Neural cell (in vitro differentiated cells): ENCODE measurements at regions not wholly inside any gene's neighbourhood (a gene's known extent, or its start where the extent isn't known, plus 50 kb on each side); places are given as distances from the start of the nearest gene placed in this dataset.

Source experiments
- H2AFZ ChIP-seq: fragments of 200-600, 300-800 bp; sonication (generic), shearing (Covaris generic); 2 replicates; pipeline ENCODE4 v1.6.0; 2014; ENCODE audit warnings: low read depth, mild to moderate bottlenecking, antibody characterized with exemption, low read length, moderate library complexity
- H3F3A ChIP-seq: fragments of 200-600 bp; shearing (Covaris generic); 2 replicates; pipeline ENCODE4 v1.6.1; 2016; ENCODE audit warnings: mild to moderate bottlenecking, moderate library complexity, mixed read lengths, antibody characterized with exemption, low read length; ENCODE audit not compliant: insufficient read depth, poor library complexity, severe bottlenecking
- H3K27ac ChIP-seq: fragments of 200-600, 300-800 bp; sonication (generic), shearing (Covaris generic); 2 replicates; pipeline ENCODE4 v1.5.1; 2014; ENCODE audit warnings: mild to moderate bottlenecking, low read length, moderate library complexity
- H3K27me3 ChIP-seq: fragments of 300-800, 200-600 bp; sonication (generic), shearing (Covaris generic); 2 replicates; pipeline ENCODE4 v1.6.0; 2014; ENCODE audit warnings: mild to moderate bottlenecking, low read depth, low read length, moderate library complexity; ENCODE audit not compliant: insufficient read depth
- H3K36me3 ChIP-seq: fragments of 300-800, 200-600 bp; sonication (generic), shearing (Covaris generic); 2 replicates; pipeline ENCODE4 v1.5.1; 2014; ENCODE audit warnings: mild to moderate bottlenecking, antibody characterized with exemption, low read length, moderate library complexity; ENCODE audit not compliant: insufficient read depth
- H3K4me2 ChIP-seq: fragments of 300-800, 200-600 bp; sonication (generic), shearing (Covaris generic); 2 replicates; pipeline ENCODE4 v1.6.0; 2014; ENCODE audit warnings: mild to moderate bottlenecking, low read length
- H3K4me3 ChIP-seq: fragments of 300-800, 200-600 bp; sonication (generic), shearing (Covaris generic); 2 replicates; pipeline ENCODE4 v1.5.1; 2014; ENCODE audit warnings: mild to moderate bottlenecking, low read length, moderate library complexity
- H3K79me2 ChIP-seq: fragments of 200-600 bp; shearing (Covaris generic); replicated peaks from 2 replicates; pipeline ENCODE4 v1.6.0; 2014; ENCODE audit warnings: mild to moderate bottlenecking, low read length, moderate library complexity; ENCODE audit not compliant: insufficient read depth
- H3K9ac ChIP-seq: fragments of 300-800, 200-600 bp; sonication (generic), shearing (Covaris generic); 2 replicates; pipeline ENCODE4 v1.6.1; 2016; ENCODE audit warnings: mild to moderate bottlenecking, low read length, mixed read lengths
- H3K9me2 ChIP-seq: fragments of 200-600 bp; shearing (Covaris generic); 2 replicates; pipeline ENCODE4 v1.6.1; 2016; ENCODE audit warnings: mild to moderate bottlenecking, low read length, mixed read lengths; ENCODE audit not compliant: insufficient read depth
- H3K9me3 ChIP-seq: fragments of 200-600, 300-800 bp; sonication (generic), shearing (Covaris generic); 2 replicates; pipeline ENCODE4 v1.6.1; 2016; ENCODE audit warnings: mild to moderate bottlenecking, mixed run types, low read length, moderate library complexity, mixed read lengths
- H4K20me1 ChIP-seq: fragments of 200-600 bp; shearing (Covaris generic); 2 replicates; pipeline ENCODE4 v1.6.1; 2016; ENCODE audit warnings: mild to moderate bottlenecking, mixed run types; ENCODE audit not compliant: insufficient read depth
- EP300 ChIP-seq: fragments of 450-650 bp; conservative IDR thresholded peaks from 2 replicates; pipeline ENCODE4 v1.6.1; 2014; ENCODE audit warnings: antibody characterized with exemption, mild to moderate bottlenecking, moderate library complexity; ENCODE audit not compliant: poor library complexity, severe bottlenecking
- EZH2 ChIP-seq: fragments of 200-600, 300-800 bp; shearing (Covaris generic), sonication (generic); IDR thresholded peaks from 2 replicates; pipeline ENCODE4 v1.6.1; 2014; ENCODE audit warnings: antibody characterized with exemption, low read length, borderline replicate concordance, mild to moderate bottlenecking; ENCODE audit not compliant: insufficient read depth, poor library complexity, severe bottlenecking
- MXI1 ChIP-seq: fragments of 450-650 bp; conservative IDR thresholded peaks from 2 replicates; pipeline ENCODE4 v1.6.1; 2014; ENCODE audit warnings: antibody characterized with exemption, mild to moderate bottlenecking; ENCODE audit not compliant: poor library complexity, severe bottlenecking
- POLR2AphosphoS5 ChIP-seq: IDR thresholded peaks from 2 replicates; pipeline ENCODE4 v1.6.1; 2012
- RAD21 ChIP-seq: fragments of 450-650 bp; conservative IDR thresholded peaks from 2 replicates; pipeline ENCODE4 v1.6.1; 2014; ENCODE audit warnings: antibody characterized with exemption, mild to moderate bottlenecking, moderate library complexity
- SMC3 ChIP-seq: fragments of 450-650 bp; conservative IDR thresholded peaks from 2 replicates; pipeline ENCODE4 v1.6.1; 2014; ENCODE audit warnings: antibody characterized with exemption, mild to moderate bottlenecking, moderate library complexity; ENCODE audit not compliant: poor library complexity
- TAF1 ChIP-seq: IDR thresholded peaks from 2 replicates; pipeline ENCODE4 v1.6.1; 2012; ENCODE audit warnings: low read depth
- TF ChIP-seq, protein P1 (sequence below): fragments of 450-650 bp; IDR thresholded peaks from 2 replicates; pipeline ENCODE4 v1.5.1; 2014; ENCODE audit warnings: antibody characterized with exemption, mild to moderate bottlenecking, moderate library complexity; ENCODE audit not compliant: poor library complexity, severe bottlenecking
- TF ChIP-seq, protein P2 (sequence below): IDR thresholded peaks from 2 replicates; pipeline ENCODE4 v1.6.1; 2012; ENCODE audit warnings: borderline replicate concordance

DNA sequence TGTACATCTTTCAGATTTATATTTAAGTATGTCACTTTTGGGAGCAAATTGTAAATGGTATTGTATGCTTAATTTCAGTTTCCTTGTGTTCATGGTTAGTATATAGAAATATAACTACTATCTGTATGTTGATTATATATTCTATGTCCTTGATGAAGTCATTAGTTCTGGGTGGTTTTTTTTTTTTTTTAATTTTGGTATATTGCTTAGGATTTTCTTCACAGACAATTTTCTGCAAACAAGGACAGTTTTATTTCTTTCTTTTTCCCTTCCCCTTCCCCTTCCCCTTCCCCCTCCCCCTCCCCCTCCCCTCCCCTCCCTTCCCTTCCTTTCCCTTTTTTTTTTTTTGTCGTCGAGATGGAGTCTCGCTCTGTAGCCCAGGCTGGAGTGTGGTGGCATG is 430.0 kb downstream of the TYW1 start:
- H3K9ac ChIP-seq, result no peak overlapping the region
- no peak overlapping the region for H2AFZ ChIP-seq
- H3K4me3 ChIP-seq, result no peak overlapping the region
- H3K27me3 ChIP-seq, result no peaks in the 10 kb centered on the region
- H3K27ac ChIP-seq, result no peak overlapping the region
- no peaks in the 10 kb centered on the region for H3K79me2 ChIP-seq
- H3K9me2 ChIP-seq, result no peaks in the 10 kb centered on the region
- H3K9me3 ChIP-seq, result no peaks in the 10 kb centered on the region
- H3F3A ChIP-seq, result no peaks in the 10 kb centered on the region
- TF ChIP-seq MXI1 (no peak), TAF1 (no peak), SMC3 (no peak), EZH2 (no peak), EP300 (no peak), POLR2AphosphoS5 (no peak), RAD21 (no peak)
- TF ChIP-seq, protein P1, sequence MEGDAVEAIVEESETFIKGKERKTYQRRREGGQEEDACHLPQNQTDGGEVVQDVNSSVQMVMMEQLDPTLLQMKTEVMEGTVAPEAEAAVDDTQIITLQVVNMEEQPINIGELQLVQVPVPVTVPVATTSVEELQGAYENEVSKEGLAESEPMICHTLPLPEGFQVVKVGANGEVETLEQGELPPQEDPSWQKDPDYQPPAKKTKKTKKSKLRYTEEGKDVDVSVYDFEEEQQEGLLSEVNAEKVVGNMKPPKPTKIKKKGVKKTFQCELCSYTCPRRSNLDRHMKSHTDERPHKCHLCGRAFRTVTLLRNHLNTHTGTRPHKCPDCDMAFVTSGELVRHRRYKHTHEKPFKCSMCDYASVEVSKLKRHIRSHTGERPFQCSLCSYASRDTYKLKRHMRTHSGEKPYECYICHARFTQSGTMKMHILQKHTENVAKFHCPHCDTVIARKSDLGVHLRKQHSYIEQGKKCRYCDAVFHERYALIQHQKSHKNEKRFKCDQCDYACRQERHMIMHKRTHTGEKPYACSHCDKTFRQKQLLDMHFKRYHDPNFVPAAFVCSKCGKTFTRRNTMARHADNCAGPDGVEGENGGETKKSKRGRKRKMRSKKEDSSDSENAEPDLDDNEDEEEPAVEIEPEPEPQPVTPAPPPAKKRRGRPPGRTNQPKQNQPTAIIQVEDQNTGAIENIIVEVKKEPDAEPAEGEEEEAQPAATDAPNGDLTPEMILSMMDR, result no peak
- TF ChIP-seq, protein P2, sequence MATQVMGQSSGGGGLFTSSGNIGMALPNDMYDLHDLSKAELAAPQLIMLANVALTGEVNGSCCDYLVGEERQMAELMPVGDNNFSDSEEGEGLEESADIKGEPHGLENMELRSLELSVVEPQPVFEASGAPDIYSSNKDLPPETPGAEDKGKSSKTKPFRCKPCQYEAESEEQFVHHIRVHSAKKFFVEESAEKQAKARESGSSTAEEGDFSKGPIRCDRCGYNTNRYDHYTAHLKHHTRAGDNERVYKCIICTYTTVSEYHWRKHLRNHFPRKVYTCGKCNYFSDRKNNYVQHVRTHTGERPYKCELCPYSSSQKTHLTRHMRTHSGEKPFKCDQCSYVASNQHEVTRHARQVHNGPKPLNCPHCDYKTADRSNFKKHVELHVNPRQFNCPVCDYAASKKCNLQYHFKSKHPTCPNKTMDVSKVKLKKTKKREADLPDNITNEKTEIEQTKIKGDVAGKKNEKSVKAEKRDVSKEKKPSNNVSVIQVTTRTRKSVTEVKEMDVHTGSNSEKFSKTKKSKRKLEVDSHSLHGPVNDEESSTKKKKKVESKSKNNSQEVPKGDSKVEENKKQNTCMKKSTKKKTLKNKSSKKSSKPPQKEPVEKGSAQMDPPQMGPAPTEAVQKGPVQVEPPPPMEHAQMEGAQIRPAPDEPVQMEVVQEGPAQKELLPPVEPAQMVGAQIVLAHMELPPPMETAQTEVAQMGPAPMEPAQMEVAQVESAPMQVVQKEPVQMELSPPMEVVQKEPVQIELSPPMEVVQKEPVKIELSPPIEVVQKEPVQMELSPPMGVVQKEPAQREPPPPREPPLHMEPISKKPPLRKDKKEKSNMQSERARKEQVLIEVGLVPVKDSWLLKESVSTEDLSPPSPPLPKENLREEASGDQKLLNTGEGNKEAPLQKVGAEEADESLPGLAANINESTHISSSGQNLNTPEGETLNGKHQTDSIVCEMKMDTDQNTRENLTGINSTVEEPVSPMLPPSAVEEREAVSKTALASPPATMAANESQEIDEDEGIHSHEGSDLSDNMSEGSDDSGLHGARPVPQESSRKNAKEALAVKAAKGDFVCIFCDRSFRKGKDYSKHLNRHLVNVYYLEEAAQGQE, result no peak
- no peak overlapping the region for H3K4me2 ChIP-seq
- no peaks in the 10 kb centered on the region for H4K20me1 ChIP-seq
- no peaks in the 10 kb centered on the region for H3K36me3 ChIP-seq

DNA sequence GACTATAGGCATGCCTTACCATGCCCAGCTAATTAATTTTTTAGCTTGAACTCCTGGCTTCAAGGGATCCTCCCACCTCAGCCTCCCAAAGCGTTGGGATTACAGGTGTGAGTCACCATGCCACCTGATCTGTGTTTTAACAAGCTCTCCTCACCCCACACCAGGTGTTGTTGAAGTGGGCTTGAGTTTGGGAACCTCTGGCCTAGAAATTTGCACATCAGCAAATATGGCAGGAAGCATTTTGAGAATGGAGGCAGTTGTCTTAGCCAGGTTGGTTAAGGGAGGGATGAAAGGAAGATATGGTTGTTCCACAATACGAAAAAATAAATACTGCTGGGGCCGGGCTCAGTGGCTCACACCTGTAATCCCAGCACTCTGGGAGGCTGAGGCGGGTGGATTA is 433.1 kb downstream of the TYW1 start:
- TF ChIP-seq, protein P2, result no peak
- no peak for TF ChIP-seq EP300
- no peak for TF ChIP-seq POLR2AphosphoS5
- no peak for TF ChIP-seq TAF1
- no peak for TF ChIP-seq EZH2
- no peak for TF ChIP-seq SMC3
- Histone ChIP-seq H3K4me2 (no peak overlapping the region), H4K20me1 (no peaks in the 10 kb centered on the region), H3K9ac (no peak overlapping the region), H3K4me3 (no peak overlapping the region), H3K27me3 (no peaks in the 10 kb centered on the region), H3K9me3 (no peaks in the 10 kb centered on the region), H2AFZ (no peak overlapping the region), H3F3A (no peaks in the 10 kb centered on the region), H3K27ac (no peak overlapping the region), H3K36me3 (no peaks in the 10 kb centered on the region), H3K9me2 (no peaks in the 10 kb centered on the region), H3K79me2 (no peaks in the 10 kb centered on the region)
